ENCODE measurements at regions not wholly inside any gene's neighbourhood (a gene's known extent, or its start where the extent isn't known, plus 50 kb on each side); places are given as distances from the start of the nearest gene placed in this dataset.

- TF ChIP-seq PBX3 (IDR thresholded peaks at IDR 0.05), result no peak
- no peak for TF ChIP-seq SMC3 (IDR thresholded peaks at IDR 0.05; ENCODE audit: low read depth, low read length)
- TF ChIP-seq, protein P1, sequence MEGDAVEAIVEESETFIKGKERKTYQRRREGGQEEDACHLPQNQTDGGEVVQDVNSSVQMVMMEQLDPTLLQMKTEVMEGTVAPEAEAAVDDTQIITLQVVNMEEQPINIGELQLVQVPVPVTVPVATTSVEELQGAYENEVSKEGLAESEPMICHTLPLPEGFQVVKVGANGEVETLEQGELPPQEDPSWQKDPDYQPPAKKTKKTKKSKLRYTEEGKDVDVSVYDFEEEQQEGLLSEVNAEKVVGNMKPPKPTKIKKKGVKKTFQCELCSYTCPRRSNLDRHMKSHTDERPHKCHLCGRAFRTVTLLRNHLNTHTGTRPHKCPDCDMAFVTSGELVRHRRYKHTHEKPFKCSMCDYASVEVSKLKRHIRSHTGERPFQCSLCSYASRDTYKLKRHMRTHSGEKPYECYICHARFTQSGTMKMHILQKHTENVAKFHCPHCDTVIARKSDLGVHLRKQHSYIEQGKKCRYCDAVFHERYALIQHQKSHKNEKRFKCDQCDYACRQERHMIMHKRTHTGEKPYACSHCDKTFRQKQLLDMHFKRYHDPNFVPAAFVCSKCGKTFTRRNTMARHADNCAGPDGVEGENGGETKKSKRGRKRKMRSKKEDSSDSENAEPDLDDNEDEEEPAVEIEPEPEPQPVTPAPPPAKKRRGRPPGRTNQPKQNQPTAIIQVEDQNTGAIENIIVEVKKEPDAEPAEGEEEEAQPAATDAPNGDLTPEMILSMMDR (IDR thresholded peaks at IDR 0.05), result no peak
- TF ChIP-seq EZH2phosphoT487 (IDR thresholded peaks at IDR 0.05; ENCODE audit: borderline replicate concordance, low read depth), result no peak
- no peak for TF ChIP-seq TCF12 (IDR thresholded peaks at IDR 0.05)
- TF ChIP-seq MXI1 (IDR thresholded peaks at IDR 0.05; ENCODE audit: low read depth, low read length), result no peak
- TF ChIP-seq, protein P2, sequence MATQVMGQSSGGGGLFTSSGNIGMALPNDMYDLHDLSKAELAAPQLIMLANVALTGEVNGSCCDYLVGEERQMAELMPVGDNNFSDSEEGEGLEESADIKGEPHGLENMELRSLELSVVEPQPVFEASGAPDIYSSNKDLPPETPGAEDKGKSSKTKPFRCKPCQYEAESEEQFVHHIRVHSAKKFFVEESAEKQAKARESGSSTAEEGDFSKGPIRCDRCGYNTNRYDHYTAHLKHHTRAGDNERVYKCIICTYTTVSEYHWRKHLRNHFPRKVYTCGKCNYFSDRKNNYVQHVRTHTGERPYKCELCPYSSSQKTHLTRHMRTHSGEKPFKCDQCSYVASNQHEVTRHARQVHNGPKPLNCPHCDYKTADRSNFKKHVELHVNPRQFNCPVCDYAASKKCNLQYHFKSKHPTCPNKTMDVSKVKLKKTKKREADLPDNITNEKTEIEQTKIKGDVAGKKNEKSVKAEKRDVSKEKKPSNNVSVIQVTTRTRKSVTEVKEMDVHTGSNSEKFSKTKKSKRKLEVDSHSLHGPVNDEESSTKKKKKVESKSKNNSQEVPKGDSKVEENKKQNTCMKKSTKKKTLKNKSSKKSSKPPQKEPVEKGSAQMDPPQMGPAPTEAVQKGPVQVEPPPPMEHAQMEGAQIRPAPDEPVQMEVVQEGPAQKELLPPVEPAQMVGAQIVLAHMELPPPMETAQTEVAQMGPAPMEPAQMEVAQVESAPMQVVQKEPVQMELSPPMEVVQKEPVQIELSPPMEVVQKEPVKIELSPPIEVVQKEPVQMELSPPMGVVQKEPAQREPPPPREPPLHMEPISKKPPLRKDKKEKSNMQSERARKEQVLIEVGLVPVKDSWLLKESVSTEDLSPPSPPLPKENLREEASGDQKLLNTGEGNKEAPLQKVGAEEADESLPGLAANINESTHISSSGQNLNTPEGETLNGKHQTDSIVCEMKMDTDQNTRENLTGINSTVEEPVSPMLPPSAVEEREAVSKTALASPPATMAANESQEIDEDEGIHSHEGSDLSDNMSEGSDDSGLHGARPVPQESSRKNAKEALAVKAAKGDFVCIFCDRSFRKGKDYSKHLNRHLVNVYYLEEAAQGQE (IDR thresholded peaks at IDR 0.05; ENCODE audit: low read depth, low read length), result no peak
- no peak for TF ChIP-seq RAD21 (IDR thresholded peaks at IDR 0.05; ENCODE audit: low read length)
These were observed 77.6 kb downstream of the TPBG start for GRCh38 chr6:82441047-82441855.

Data from SK-N-SH (cell line).